Liver (tissue), 7 donors: ENCODE measurements at regions not wholly inside any gene's neighbourhood (a gene's known extent, or its start where the extent isn't known, plus 50 kb on each side); places are given as distances from the start of the nearest gene placed in this dataset.

ENCODE experiments used
- DNase-seq: peaks from one replicate; pipeline ENCODE4 v3.0.0-alpha.2; 2017; ENCODE audit warnings: low spot score
- H3K27ac ChIP-seq, 2 donors: one replicate each; pipeline ENCODE4 v1.7.0; 2013; ENCODE audit warnings: inconsistent platforms in 2 of 2, low read length in 2 of 2, control low read depth in 1 of 2, low read depth in 1 of 2, mild to moderate bottlenecking in 1 of 2
- H3K27me3 ChIP-seq, 4 donors: one replicate each; pipeline versions ENCODE4 v1.6.1 to v1.7.0; 2013; ENCODE audit warnings: low read length in 3 of 4, inconsistent platforms in 1 of 4, mild to moderate bottlenecking in 1 of 4, moderate library complexity in 1 of 4; ENCODE audit not compliant: control insufficient read depth in 4 of 4, insufficient read depth in 4 of 4
- H3K36me3 ChIP-seq, 4 donors: one replicate each; pipeline versions ENCODE4 v1.6.1 to v1.7.0; 2013; ENCODE audit warnings: low read length in 3 of 4, mild to moderate bottlenecking in 3 of 4, low read depth in 1 of 4, moderate library complexity in 1 of 4; ENCODE audit not compliant: control insufficient read depth in 4 of 4, insufficient read depth in 3 of 4
- H3K4me1 ChIP-seq, 4 donors: one replicate each; pipeline versions ENCODE4 v1.6.1 to v1.7.0; 2013; ENCODE audit warnings: low read length in 3 of 4, mild to moderate bottlenecking in 3 of 4, moderate library complexity in 1 of 4; ENCODE audit not compliant: control insufficient read depth in 4 of 4, insufficient read depth in 4 of 4
- H3K4me3 ChIP-seq, 3 donors: one replicate each; pipeline versions ENCODE4 v1.6.1 to v1.7.0; 2013; ENCODE audit warnings: low read length in 3 of 3, control low read depth in 1 of 3, low read depth in 1 of 3, mild to moderate bottlenecking in 1 of 3
- H3K9ac ChIP-seq, 2 donors: one replicate each; pipeline ENCODE4 v1.7.0; 2013; ENCODE audit warnings: low read length in 2 of 2, mild to moderate bottlenecking in 2 of 2, moderate library complexity in 2 of 2, control low read depth in 1 of 2, low read depth in 1 of 2
- H3K9me3 ChIP-seq, 4 donors: one replicate each; pipeline versions ENCODE4 v1.6.1 to v1.7.0; 2013; ENCODE audit warnings: low read length in 3 of 4; ENCODE audit not compliant: control insufficient read depth in 4 of 4
- ATF3 ChIP-seq: IDR thresholded peaks from 2 replicates; pipeline ENCODE4 v1.6.1; 2016; ENCODE audit warnings: antibody characterized with exemption
- EGR1 ChIP-seq, 2 donors: IDR thresholded peaks; 2 replicates each; pipeline ENCODE4 v1.6.1; 2016 to 2018; ENCODE audit warnings: antibody characterized with exemption in 2 of 2, low read depth in 2 of 2
- FOXA1 ChIP-seq: IDR thresholded peaks from 2 replicates; pipeline ENCODE4 v1.6.1; 2016; ENCODE audit warnings: antibody characterized with exemption
- FOXA2 ChIP-seq: IDR thresholded peaks from 2 replicates; pipeline ENCODE4 v1.6.1; 2016; ENCODE audit warnings: antibody characterized with exemption
- GABPA ChIP-seq, 2 donors: IDR thresholded peaks in 1 of 2; conservative IDR thresholded peaks in 1 of 2; 2 replicates each; pipeline ENCODE4 v1.6.1; 2016; ENCODE audit warnings: antibody characterized with exemption in 2 of 2, mild to moderate bottlenecking in 1 of 2, moderate library complexity in 1 of 2
- HNF4A ChIP-seq, 2 donors: conservative IDR thresholded peaks; 2 replicates each; pipeline ENCODE4 v1.6.1; 2016; ENCODE audit warnings: antibody characterized with exemption in 2 of 2, mild to moderate bottlenecking in 2 of 2
- HNF4G ChIP-seq: IDR thresholded peaks from 2 replicates; pipeline ENCODE4 v1.6.1; 2016; ENCODE audit warnings: antibody characterized with exemption
- JUND ChIP-seq, 2 donors: IDR thresholded peaks; 2 replicates each; pipeline ENCODE4 v1.6.1; 2016; ENCODE audit warnings: antibody characterized with exemption in 2 of 2
- MAX ChIP-seq: IDR thresholded peaks from 2 replicates; pipeline ENCODE4 v1.6.1; 2016; ENCODE audit warnings: antibody characterized with exemption
- NR2F2 ChIP-seq: IDR thresholded peaks from 2 replicates; pipeline ENCODE4 v1.6.1; 2016; ENCODE audit warnings: antibody characterized with exemption
- RAD21 ChIP-seq, 2 donors: IDR thresholded peaks; 2 replicates each; pipeline ENCODE4 v1.6.1; 2016; ENCODE audit warnings: antibody characterized with exemption in 2 of 2, mild to moderate bottlenecking in 2 of 2
- RXRA ChIP-seq, 2 donors: IDR thresholded peaks; 2 replicates each; pipeline ENCODE4 v1.6.1; 2017 to 2018; ENCODE audit warnings: antibody characterized with exemption in 2 of 2, mild to moderate bottlenecking in 1 of 2
- TAF1 ChIP-seq: conservative IDR thresholded peaks from 2 replicates; pipeline ENCODE4 v1.6.1; 2016; ENCODE audit warnings: antibody characterized with exemption, mild to moderate bottlenecking
- YY1 ChIP-seq: IDR thresholded peaks from 2 replicates; pipeline ENCODE4 v1.6.1; 2016; ENCODE audit warnings: antibody characterized with exemption, mild to moderate bottlenecking
- ZBTB33 ChIP-seq: IDR thresholded peaks from 2 replicates; pipeline ENCODE4 v1.6.1; 2016; ENCODE audit warnings: antibody characterized with exemption
- WGBS: extraction: QIAGEN DNeasy Blood & Tissue Kit; methylation state at CpG from one replicate; pipeline ENCODE4 v1.1.7; 2013; 5-methylcytosine and 5-hydroxymethylcytosine counted together
- donor health status: healthy.
- donor health status: healthy.
- donor health status: healthy.
- donor health status: healthy.

- Histone ChIP-seq H3K27me3 (no peaks in the 10 kb centered on the region), H3K4me3 (no peak overlapping the region), H3K4me1 (no peaks in the 10 kb centered on the region), H3K36me3 (no peaks in the 10 kb centered on the region), H3K9me3 (no peaks in the 10 kb centered on the region), H3K27ac (no peak overlapping the region), H3K9ac (no peak overlapping the region)
- DNase-seq, result no peak
- WGBS, result 84% methylated on average over 8 of the region's 8 CpGs
- TF ChIP-seq ZBTB33, result no peak
- no peak for TF ChIP-seq FOXA2
- TF ChIP-seq GABPA (IDR thresholded peaks at IDR 0.05 in 1 of 2, conservative IDR thresholded peaks at IDR 0.05 in 1 of 2), result no peak
- TF ChIP-seq ATF3, result no peak
- no peak for TF ChIP-seq EGR1 (IDR thresholded peaks at IDR 0.05; ENCODE audit: low read depth in 2 of 2)
- no peak for TF ChIP-seq TAF1
- TF ChIP-seq NR2F2, result no peak
- no peak for TF ChIP-seq HNF4G
- no peak for TF ChIP-seq RXRA (IDR thresholded peaks at IDR 0.05)
- no peak for TF ChIP-seq JUND (IDR thresholded peaks at IDR 0.05)
Observed at GRCh38 chr5:30866142-30866541, 327.3 kb upstream of the CDH6 start.

GRCh38 chr5:30856242-30856641, 337.2 kb upstream of the CDH6 start:
- DNase-seq, result no peak
- Histone ChIP-seq H3K27me3 (peaks cover 0 to 5% (median 0%) of the 10 kb centered on the region in 4 donors), H3K36me3 (no peaks in the 10 kb centered on the region), H3K4me3 (no peak overlapping the region), H3K27ac (no peak overlapping the region), H3K9me3 (no peaks in the 10 kb centered on the region), H3K9ac (no peak overlapping the region), H3K4me1 (no peaks in the 10 kb centered on the region)
- TF ChIP-seq JUND (IDR thresholded peaks at IDR 0.05) (no peak), RXRA (IDR thresholded peaks at IDR 0.05) (no peak), EGR1 (IDR thresholded peaks at IDR 0.05; ENCODE audit: low read depth in 2 of 2) (no peak), NR2F2 (no peak), YY1 (no peak), HNF4G (no peak), MAX (no peak), TAF1 (no peak), ZBTB33 (no peak), RAD21 (IDR thresholded peaks at IDR 0.05) (no peak)
- 90% methylated on average over 3 of the region's 3 CpGs for WGBS

- no peak for DNase-seq
- Histone ChIP-seq H3K36me3 (no peaks in the 10 kb centered on the region), H3K4me3 (no peak overlapping the region), H3K27me3 (peaks cover 0 to 3% (median 0%) of the 10 kb centered on the region in 4 donors), H3K4me1 (no peaks in the 10 kb centered on the region), H3K27ac (no peak overlapping the region), H3K9me3 (no peaks in the 10 kb centered on the region), H3K9ac (no peak overlapping the region)
- TF ChIP-seq HNF4G, result no peak
- TF ChIP-seq TAF1, result no peak
- no peak for TF ChIP-seq ATF3
- TF ChIP-seq EGR1 (IDR thresholded peaks at IDR 0.05; ENCODE audit: low read depth in 2 of 2), result no peak
- TF ChIP-seq JUND (IDR thresholded peaks at IDR 0.05), result no peak
- TF ChIP-seq NR2F2, result no peak
- TF ChIP-seq FOXA2, result no peak
- no peak for TF ChIP-seq RAD21 (IDR thresholded peaks at IDR 0.05)
- TF ChIP-seq YY1, result no peak
- TF ChIP-seq FOXA1, result no peak
- TF ChIP-seq HNF4A (conservative IDR thresholded peaks at IDR 0.05), result no peak
- TF ChIP-seq ZBTB33, result no peak
- no peak for TF ChIP-seq RXRA (IDR thresholded peaks at IDR 0.05)
Observed at GRCh38 chr5:30853158-30853557, 340.3 kb upstream of the CDH6 start.
